HUES64 (cell line): ENCODE measurements at regions not wholly inside any gene's neighbourhood (a gene's known extent, or its start where the extent isn't known, plus 50 kb on each side); places are given as distances from the start of the nearest gene placed in this dataset.

ENCODE experiments used
- H3K27ac ChIP-seq: 2 replicates; pipeline ENCODE4 v1.7.0; 2013; ENCODE audit warnings: low read depth, low read length, inconsistent platforms
- H3K27me3 ChIP-seq: 2 replicates; pipeline ENCODE4 v1.6.1; 2013; ENCODE audit warnings: mild to moderate bottlenecking, low read length; ENCODE audit not compliant: insufficient read depth
- H3K36me3 ChIP-seq: 2 replicates; pipeline ENCODE4 v1.6.1; 2013; ENCODE audit warnings: mild to moderate bottlenecking, low read length; ENCODE audit not compliant: insufficient read depth
- H3K4me1 ChIP-seq: 2 replicates; pipeline ENCODE4 v1.6.1; 2013; ENCODE audit warnings: mild to moderate bottlenecking, low read length, moderate library complexity; ENCODE audit not compliant: insufficient read depth
- H3K4me3 ChIP-seq: 2 replicates; pipeline ENCODE4 v1.5.1; 2013; ENCODE audit warnings: mild to moderate bottlenecking, low read length, moderate library complexity
- H3K9ac ChIP-seq: 2 replicates; pipeline ENCODE4 v1.6.1; 2013; ENCODE audit warnings: mild to moderate bottlenecking, low read depth, low read length
- H3K9me3 ChIP-seq: 2 replicates; pipeline ENCODE4 v1.6.1; 2013; ENCODE audit warnings: low read depth, low read length; ENCODE audit not compliant: insufficient read depth
- WGBS: fragments of 150-250, 120-280 bp; methylation state at CpG from one replicate; pipeline ENCODE4 v1.1.7; 2013; ENCODE audit warnings: missing lambda C conversion rate; 5-methylcytosine and 5-hydroxymethylcytosine counted together

DNA sequence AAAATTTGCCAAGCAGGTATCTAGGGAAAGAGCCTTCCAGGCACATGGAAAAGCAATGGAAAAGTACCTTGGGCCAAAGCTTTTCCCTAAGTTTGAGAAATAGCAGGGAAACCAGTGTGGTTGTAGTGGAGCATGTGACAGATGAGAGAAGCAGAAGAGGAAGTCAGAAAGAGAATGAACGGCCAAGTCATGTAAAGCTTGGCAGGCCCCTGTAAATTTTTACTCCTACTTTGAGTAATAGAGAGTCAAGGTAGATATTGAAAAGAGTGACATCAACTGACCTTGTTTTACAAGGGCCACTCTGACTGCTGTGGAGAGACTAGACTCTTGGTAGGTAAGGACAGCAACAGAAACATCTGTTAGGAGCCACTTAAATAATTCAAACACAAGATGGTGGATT lies 180.9 kb upstream of the PRMT6 start:
- H3K36me3 ChIP-seq = no peaks in the 10 kb centered on the region
- no peaks in the 10 kb centered on the region for H3K9me3 ChIP-seq
- H3K4me1 ChIP-seq = no peaks in the 10 kb centered on the region
- WGBS = 42% methylated on average over 1 of the region's 1 CpG
- H3K27me3 ChIP-seq = no peaks in the 10 kb centered on the region
- H3K9ac ChIP-seq = no peak overlapping the region
- H3K27ac ChIP-seq = no peak overlapping the region
- no peak overlapping the region for H3K4me3 ChIP-seq

DNA sequence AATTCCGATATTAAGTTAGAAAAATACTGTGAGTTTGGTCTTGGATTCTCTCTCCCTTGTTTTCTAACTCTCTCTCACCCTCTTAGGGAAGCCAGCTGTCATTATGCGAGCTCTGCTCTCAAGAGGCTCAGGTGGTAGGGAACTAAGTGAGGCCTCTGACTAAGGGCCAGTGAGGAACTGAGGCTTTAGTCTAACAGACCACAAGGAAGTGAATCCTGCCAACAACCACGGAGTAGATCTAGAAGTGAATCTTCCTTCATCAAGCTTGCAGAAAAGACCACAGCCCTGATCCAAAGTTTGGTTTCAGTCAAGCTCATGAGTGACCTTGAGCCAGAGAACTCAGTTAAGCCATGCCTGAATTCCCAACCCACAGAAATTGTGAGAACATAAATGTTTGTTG lies 180.1 kb upstream of the PRMT6 start:
- H3K27ac ChIP-seq = no peak overlapping the region
- 64% methylated on average over 2 of the region's 3 CpGs for WGBS

DNA sequence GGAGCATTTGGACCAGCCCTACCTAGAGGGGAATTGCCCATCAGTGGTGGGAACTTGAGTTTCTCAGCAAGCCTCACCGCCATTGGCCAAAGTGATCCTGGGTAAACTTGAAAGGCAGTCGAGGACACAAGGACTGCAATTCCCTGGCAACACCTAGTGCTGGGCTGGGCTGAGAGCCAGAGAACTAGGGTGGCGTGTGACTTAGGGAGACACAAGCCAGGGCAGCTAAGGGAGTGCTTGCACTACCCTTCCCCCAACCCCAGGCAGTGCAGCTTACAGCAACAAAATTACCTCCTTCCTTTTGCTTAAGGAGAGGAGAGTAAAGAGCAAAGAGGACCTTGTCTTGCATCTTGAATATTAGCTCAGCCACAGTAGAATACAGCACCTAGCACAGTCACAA lies 176.9 kb upstream of the PRMT6 start:
- no peak overlapping the region for H3K4me3 ChIP-seq
- 92% methylated on average over 3 of the region's 3 CpGs for WGBS
- no peaks in the 10 kb centered on the region for H3K36me3 ChIP-seq
- H3K27me3 ChIP-seq = no peaks in the 10 kb centered on the region
- no peaks in the 10 kb centered on the region for H3K9me3 ChIP-seq
- H3K4me1 ChIP-seq = no peaks in the 10 kb centered on the region
- H3K27ac ChIP-seq = no peak overlapping the region
- no peak overlapping the region for H3K9ac ChIP-seq

More for the DNA sequence above, 180.1 kb upstream of the PRMT6 start:
- Histone ChIP-seq H3K36me3 (no peaks in the 10 kb centered on the region), H3K4me1 (no peaks in the 10 kb centered on the region), H3K4me3 (no peak overlapping the region), H3K9me3 (no peaks in the 10 kb centered on the region), H3K9ac (no peak overlapping the region), H3K27me3 (no peaks in the 10 kb centered on the region)

DNA sequence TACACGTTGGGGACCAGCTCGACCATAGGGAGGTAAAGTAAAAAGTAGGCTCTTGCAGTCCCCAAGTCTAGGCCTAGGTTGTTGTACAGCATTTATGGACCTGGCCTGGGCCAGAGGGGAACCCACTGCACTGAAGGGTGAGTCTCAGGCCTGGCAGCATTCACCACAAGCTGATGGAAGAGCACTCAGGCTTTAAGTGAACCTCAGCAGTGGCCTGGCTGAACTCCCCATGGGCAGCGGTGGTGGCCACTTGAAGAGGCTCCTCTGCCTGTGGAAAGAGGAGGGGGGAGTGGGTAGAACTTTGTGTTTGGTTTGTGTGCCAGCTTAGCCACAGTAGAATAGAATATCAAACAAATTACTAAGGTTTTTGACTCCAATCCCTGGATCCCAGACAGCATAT lies 176.2 kb upstream of the PRMT6 start:
- Histone ChIP-seq H3K9ac (no peak overlapping the region), H3K4me1 (no peaks in the 10 kb centered on the region), H3K27ac (no peak overlapping the region), H3K9me3 (no peaks in the 10 kb centered on the region), H3K36me3 (no peaks in the 10 kb centered on the region), H3K27me3 (no peaks in the 10 kb centered on the region), H3K4me3 (no peak overlapping the region)
- WGBS = 94% methylated on average over 3 of the region's 3 CpGs

DNA sequence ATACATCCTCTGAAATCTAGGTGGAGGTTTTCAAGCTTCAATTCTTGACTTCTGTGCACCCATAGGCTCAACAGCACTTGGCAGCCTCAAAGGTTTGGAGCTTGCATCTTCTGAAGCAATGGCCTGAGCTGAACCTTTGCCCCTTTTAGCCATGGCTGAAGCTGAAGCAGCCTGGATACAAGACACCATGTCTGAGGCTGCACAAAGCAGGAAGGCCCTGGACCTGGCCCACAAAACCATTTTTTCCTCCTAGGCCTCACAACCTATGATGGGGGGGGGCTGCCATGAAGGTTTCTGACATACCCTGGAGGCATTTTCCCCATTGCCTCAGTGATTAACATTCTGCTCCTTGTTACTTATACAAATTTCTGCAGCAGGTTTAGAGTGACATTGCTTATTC lies 173.3 kb upstream of the PRMT6 start:
- H3K27me3 ChIP-seq = no peaks in the 10 kb centered on the region
- no peaks in the 10 kb centered on the region for H3K36me3 ChIP-seq
- no peak overlapping the region for H3K9ac ChIP-seq
- no peak overlapping the region for H3K4me3 ChIP-seq
- H3K9me3 ChIP-seq = no peaks in the 10 kb centered on the region
- no peak overlapping the region for H3K27ac ChIP-seq
- no peaks in the 10 kb centered on the region for H3K4me1 ChIP-seq

DNA sequence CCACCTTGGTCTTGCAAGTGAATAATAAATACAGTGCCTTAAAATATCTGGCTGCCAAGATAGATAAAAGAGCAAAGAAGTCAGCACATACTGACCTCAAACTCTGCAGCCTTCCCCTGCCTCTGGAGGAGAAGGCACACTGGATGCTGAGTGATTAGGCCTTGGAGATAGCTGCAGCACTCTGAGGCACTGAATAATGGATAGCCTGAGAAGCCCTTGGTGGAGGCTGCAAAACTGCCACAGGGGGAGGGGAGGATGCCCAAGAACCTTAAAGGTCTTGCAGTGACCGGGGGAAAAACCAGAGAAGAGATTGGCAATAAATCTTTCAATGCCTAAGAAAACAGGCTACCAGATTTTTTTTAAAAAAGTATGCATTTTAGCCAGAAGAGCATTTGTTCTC lies 167.4 kb upstream of the PRMT6 start:
- Histone ChIP-seq H3K9me3 (no peaks in the 10 kb centered on the region), H3K9ac (no peak overlapping the region), H3K36me3 (no peaks in the 10 kb centered on the region), H3K4me3 (no peak overlapping the region), H3K4me1 (no peaks in the 10 kb centered on the region), H3K27ac (no peak overlapping the region), H3K27me3 (no peaks in the 10 kb centered on the region)
- WGBS = 77% methylated on average over 1 of the region's 1 CpG

DNA sequence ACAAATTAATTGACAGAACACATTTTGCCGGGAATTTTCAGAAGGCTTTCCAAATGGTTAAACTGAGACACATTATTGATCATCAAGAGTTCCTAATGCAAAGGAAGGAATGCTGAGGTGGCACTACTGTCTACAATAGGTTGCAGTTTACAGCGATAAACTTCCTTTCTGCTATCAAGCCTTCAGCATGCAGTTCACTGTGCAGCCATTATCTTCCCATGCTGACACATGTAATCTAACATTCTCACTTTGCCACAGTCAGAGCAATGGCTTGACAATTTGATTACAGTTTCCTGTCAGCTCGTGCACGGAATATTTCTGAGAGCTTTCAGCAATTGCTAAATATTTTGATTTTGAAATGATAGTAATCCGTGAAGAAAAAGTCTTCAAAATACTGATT lies 166.9 kb upstream of the PRMT6 start:
- H3K9ac ChIP-seq = no peak overlapping the region
- WGBS = 96% methylated on average over 5 of the region's 5 CpGs
- no peak overlapping the region for H3K27ac ChIP-seq
- no peaks in the 10 kb centered on the region for H3K27me3 ChIP-seq
- no peaks in the 10 kb centered on the region for H3K36me3 ChIP-seq
- H3K9me3 ChIP-seq = no peaks in the 10 kb centered on the region
- no peak overlapping the region for H3K4me3 ChIP-seq
- no peaks in the 10 kb centered on the region for H3K4me1 ChIP-seq

DNA sequence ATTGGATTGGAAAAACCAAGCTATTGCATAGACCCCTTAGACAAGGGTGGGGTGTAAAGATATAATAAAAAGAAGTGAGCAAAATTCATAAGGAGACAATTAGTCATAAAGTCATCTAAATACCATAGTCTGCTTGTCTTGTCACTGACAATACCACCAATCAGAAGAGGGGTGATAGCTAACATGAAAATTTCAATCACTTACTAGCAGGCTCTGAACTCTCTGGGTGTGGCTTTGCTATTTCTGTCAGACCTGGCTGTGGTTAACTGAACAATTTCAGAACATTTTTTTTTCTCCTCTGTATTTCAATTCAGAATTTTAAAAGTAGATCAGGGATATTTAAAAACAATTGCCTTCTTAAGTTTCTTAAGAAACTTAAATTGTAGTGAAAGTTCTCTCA lies 158.5 kb upstream of the PRMT6 start:
- Histone ChIP-seq H3K9ac (no peak overlapping the region), H3K4me1 (no peaks in the 10 kb centered on the region), H3K27ac (no peak overlapping the region), H3K36me3 (no peaks in the 10 kb centered on the region), H3K27me3 (no peaks in the 10 kb centered on the region), H3K9me3 (no peaks in the 10 kb centered on the region), H3K4me3 (no peak overlapping the region)

DNA sequence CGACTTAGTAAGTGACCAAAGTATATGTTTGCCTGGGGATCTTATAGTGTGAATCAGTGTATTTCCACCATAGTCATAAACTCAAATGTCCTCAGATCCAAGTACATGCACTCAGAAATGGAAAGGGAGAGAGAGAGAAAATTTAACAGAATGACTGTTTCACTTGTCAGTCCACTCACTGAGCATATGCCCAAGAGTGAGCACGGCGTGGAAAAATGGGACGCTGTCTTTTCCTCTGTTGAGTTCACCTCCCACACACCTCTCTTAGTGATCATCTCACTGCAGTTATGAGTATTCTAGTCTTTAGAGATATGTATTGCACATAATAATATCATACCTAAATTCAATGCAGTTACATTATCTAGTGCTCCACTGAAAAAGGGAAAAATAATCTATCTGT lies 156.8 kb upstream of the PRMT6 start:
- H3K4me3 ChIP-seq = no peak overlapping the region
- no peak overlapping the region for H3K9ac ChIP-seq
- no peak overlapping the region for H3K27ac ChIP-seq
- no peaks in the 10 kb centered on the region for H3K9me3 ChIP-seq
- H3K4me1 ChIP-seq = no peaks in the 10 kb centered on the region
- H3K36me3 ChIP-seq = no peaks in the 10 kb centered on the region
- 96% methylated on average over 3 of the region's 4 CpGs for WGBS
- H3K27me3 ChIP-seq = no peaks in the 10 kb centered on the region

DNA sequence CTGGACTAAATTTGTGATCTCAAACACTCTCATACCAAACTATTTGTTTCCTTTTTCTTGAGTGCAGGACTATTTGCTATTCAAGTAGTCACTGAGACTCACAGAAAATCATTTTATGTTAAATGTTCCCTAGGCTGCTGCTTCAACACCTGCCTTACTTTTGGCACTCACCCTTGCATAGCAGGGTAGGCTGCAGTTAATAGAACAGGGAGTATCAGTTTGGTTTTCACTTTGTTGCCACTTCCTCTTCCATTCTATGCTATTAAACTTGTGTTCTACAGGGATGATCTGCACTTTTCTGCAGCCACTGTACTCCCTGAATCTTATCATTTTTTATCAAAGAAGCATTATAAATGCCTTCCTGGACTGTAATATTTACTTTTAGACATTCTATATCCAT lies 148.7 kb upstream of the PRMT6 start:
- Histone ChIP-seq H3K9me3 (peaks cover 3% of the 10 kb centered on the region; the same call in 1 of the 2 replicates), H3K4me1 (no peaks in the 10 kb centered on the region), H3K27me3 (no peaks in the 10 kb centered on the region), H3K36me3 (no peaks in the 10 kb centered on the region), H3K4me3 (no peak overlapping the region), H3K9ac (no peak overlapping the region), H3K27ac (no peak overlapping the region)

DNA sequence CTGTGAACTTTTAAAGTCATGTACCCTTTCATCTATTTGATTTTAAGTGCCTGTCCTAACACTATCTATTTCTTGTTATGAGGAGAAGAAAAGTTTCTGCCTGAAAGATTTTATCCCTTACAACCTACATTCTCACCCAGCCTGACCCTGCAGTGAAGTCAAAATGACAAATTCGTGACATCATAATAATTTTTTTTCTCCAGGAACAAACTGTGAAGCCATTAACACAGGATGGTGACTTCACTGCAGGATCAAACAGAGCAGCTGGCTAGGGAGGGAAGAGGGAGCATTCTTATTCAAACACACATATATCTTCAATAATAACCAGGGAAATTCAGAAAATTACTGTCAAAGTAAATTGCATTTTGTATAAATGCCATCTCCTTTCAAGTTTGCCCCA lies 147.8 kb upstream of the PRMT6 start:
- Histone ChIP-seq H3K27ac (no peak overlapping the region), H3K9ac (no peak overlapping the region), H3K4me1 (no peaks in the 10 kb centered on the region), H3K9me3 (peaks cover 3% of the 10 kb centered on the region; the same call in 1 of the 2 replicates), H3K4me3 (no peak overlapping the region), H3K27me3 (no peaks in the 10 kb centered on the region), H3K36me3 (no peaks in the 10 kb centered on the region)
- 90% methylated on average over 1 of the region's 1 CpG for WGBS

DNA sequence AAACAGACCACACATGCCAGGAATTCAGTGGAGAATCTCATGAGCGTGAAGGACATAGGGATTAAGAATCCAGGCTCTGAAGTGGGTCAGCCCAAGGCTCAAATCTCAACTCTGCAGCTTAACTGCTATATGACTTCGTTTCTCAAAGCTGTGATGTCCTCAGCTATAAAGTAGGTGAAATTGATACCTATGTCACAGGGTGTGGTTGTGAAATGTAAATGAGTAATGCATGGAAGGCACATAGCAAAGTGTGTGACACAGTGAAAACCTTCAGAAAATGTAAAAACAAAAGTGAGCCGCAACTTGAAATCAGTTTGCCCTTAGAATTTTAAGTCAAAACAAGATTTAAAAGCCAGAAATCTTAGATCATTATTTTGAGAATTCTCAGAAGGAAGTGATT lies 145.7 kb upstream of the PRMT6 start:
- no peak overlapping the region for H3K9ac ChIP-seq
- no peak overlapping the region for H3K4me3 ChIP-seq
- H3K36me3 ChIP-seq = no peaks in the 10 kb centered on the region
- no peak overlapping the region for H3K27ac ChIP-seq
- no peaks in the 10 kb centered on the region for H3K4me1 ChIP-seq
- H3K27me3 ChIP-seq = no peaks in the 10 kb centered on the region
- 92% methylated on average over 3 of the region's 3 CpGs for WGBS
- peaks cover 3% of the 10 kb centered on the region; the same call in 1 of the 2 replicates for H3K9me3 ChIP-seq
